Ascending aorta (tissue), 2 donors: ENCODE measurements at regions not wholly inside any gene's neighbourhood (a gene's known extent, or its start where the extent isn't known, plus 50 kb on each side); places are given as distances from the start of the nearest gene placed in this dataset.
A peak's percentile ranks its signal among the peaks of the same experiment; 100 is the strongest.

Experiments
- DNase-seq, 2 donors: peaks; one replicate each; pipeline ENCODE4 v3.0.0-alpha.2; 2019; ENCODE audit warnings: low spot score in 2 of 2
- H3K27ac ChIP-seq, 2 donors: fragments of 200-600 bp; sonication (generic); one replicate each; pipeline ENCODE4 v1.5.1; 2016 to 2017; ENCODE audit warnings: mild to moderate bottlenecking in 1 of 2
- H3K27me3 ChIP-seq: fragments of 200-600 bp; sonication (generic); one replicate; pipeline ENCODE4 v1.5.1; 2017
- H3K36me3 ChIP-seq, 2 donors: fragments of 200-600 bp; sonication (generic); one replicate each; pipeline ENCODE4 v1.5.1; 2016
- H3K4me1 ChIP-seq, 2 donors: fragments of 200-600 bp; sonication (generic); one replicate each; pipeline ENCODE4 v1.5.1; 2016 to 2017; ENCODE audit warnings: mild to moderate bottlenecking in 1 of 2
- H3K4me3 ChIP-seq, 2 donors: fragments of 200-600 bp; sonication (generic); one replicate each; pipeline ENCODE4 v1.5.1; 2016 to 2017; ENCODE audit warnings: mild to moderate bottlenecking in 1 of 2
- H3K9me3 ChIP-seq, 2 donors: fragments of 200-600 bp; sonication (generic); one replicate each; pipeline ENCODE4 v1.5.1; 2016
- intact Hi-C: fragments of 100-400 bp; cut with DNase I; formaldehyde crosslinking; loops from one replicate; pipeline ENCODE4 v1.15.1; 2023
- TF ChIP-seq, protein P1 (sequence below), 3 experiments: fragments of 200-600 bp in 2 of 3; fragments of 450-650 bp in 1 of 3; sonication (generic) in 2 of 3; IDR thresholded peaks; one replicate each; pipeline ENCODE4 v1.5.1; 2016 to 2019; ENCODE audit warnings: antibody characterized with exemption in 3 of 3, mild to moderate bottlenecking in 1 of 3, moderate library complexity in 1 of 3

DNA sequence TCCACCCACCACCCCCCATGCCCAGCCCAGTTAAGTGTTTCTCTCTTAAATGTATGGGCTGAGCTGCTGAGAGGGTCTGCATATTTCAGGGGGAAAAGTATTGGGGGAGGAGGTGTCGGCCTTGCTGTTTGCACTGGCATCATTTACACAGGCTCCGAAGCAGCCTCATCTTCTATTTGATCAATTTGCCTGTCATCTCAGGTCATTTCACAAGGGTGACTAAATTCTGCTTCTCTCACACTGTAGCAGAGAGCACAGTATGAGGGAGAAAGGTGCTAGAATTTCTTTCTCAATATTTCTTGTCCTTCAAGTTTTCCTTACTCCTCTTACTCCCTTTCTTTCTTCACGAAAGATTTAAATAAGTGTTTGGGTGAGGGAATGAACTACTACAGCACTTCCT, 135.9 kb downstream of the AACS start:
- TF ChIP-seq, protein P1, sequence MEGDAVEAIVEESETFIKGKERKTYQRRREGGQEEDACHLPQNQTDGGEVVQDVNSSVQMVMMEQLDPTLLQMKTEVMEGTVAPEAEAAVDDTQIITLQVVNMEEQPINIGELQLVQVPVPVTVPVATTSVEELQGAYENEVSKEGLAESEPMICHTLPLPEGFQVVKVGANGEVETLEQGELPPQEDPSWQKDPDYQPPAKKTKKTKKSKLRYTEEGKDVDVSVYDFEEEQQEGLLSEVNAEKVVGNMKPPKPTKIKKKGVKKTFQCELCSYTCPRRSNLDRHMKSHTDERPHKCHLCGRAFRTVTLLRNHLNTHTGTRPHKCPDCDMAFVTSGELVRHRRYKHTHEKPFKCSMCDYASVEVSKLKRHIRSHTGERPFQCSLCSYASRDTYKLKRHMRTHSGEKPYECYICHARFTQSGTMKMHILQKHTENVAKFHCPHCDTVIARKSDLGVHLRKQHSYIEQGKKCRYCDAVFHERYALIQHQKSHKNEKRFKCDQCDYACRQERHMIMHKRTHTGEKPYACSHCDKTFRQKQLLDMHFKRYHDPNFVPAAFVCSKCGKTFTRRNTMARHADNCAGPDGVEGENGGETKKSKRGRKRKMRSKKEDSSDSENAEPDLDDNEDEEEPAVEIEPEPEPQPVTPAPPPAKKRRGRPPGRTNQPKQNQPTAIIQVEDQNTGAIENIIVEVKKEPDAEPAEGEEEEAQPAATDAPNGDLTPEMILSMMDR (IDR thresholded peaks at IDR 0.05): no peak
- H3K27me3 ChIP-seq: no peaks in the 10 kb centered on the region

DNA sequence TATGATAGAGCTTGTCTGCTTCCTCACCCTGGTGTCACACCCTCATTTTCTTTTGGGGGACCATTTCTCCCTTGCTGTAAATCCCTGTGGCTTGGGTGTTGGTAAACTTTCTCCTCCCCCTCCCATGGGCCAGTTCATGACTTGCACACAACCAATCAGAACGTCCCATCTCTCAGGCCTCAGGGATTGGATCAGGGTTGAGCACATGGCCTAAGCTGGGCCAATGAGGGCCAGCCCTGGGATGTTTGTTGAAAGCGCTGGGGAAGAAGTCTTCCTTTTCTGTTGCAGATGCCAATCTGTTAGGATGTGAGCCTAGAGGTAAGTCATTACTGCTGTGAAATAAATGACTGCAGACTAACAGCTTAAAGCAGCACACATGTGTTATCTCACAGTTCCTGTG, 136.7 kb downstream of the AACS start:
- DNase-seq: no peak
- intact Hi-C loops: no loop called here
- TF ChIP-seq, protein P1 (IDR thresholded peaks at IDR 0.05): no peak
- Histone ChIP-seq H3K36me3 (no peaks in the 10 kb centered on the region), H3K27me3 (no peaks in the 10 kb centered on the region), H3K9me3 (peaks cover 0 to 5% of the 10 kb centered on the region in 2 donors), H3K4me1 (no peaks in the 10 kb centered on the region), H3K4me3 (no peak overlapping the region), H3K27ac (no peak overlapping the region)

More for the DNA sequence above, 135.9 kb downstream of the AACS start:
- DNase-seq: no peak
- H3K9me3 ChIP-seq: peaks cover 0 to 5% of the 10 kb centered on the region in 2 donors
- H3K4me1 ChIP-seq: no peaks in the 10 kb centered on the region
- no peak overlapping the region for H3K4me3 ChIP-seq
- intact Hi-C loops: no loop called here
- H3K36me3 ChIP-seq: no peaks in the 10 kb centered on the region
- H3K27ac ChIP-seq: no peak overlapping the region

DNA sequence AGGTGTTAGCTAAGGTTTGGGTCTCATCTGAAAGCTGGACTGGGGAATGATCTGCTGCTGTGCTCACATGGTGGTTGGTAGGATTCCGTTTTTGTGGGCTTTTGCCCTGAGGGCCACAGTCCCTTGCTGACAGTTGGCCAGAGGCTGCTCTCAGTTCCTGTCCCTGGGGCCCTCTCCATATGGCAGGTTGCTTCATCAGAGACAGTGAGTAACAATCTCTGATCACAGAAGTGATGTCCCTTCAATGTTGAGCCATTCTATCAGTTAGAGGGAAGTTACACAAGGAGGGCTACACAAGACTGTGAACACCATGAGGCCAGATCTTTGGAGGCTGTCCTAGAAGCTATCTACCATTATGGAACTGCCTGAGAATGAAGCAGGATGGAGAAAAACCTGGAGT, 137.2 kb downstream of the AACS start:
- no peaks in the 10 kb centered on the region for H3K36me3 ChIP-seq
- no peak overlapping the region for H3K4me3 ChIP-seq
- H3K4me1 ChIP-seq: no peaks in the 10 kb centered on the region
- H3K9me3 ChIP-seq: peaks cover 0 to 5% of the 10 kb centered on the region in 2 donors
- DNase-seq: no peak
- intact Hi-C loops: no loop called here
- TF ChIP-seq, protein P1 (IDR thresholded peaks at IDR 0.05): no peak
- no peak overlapping the region for H3K27ac ChIP-seq
- H3K27me3 ChIP-seq: no peaks in the 10 kb centered on the region

DNA sequence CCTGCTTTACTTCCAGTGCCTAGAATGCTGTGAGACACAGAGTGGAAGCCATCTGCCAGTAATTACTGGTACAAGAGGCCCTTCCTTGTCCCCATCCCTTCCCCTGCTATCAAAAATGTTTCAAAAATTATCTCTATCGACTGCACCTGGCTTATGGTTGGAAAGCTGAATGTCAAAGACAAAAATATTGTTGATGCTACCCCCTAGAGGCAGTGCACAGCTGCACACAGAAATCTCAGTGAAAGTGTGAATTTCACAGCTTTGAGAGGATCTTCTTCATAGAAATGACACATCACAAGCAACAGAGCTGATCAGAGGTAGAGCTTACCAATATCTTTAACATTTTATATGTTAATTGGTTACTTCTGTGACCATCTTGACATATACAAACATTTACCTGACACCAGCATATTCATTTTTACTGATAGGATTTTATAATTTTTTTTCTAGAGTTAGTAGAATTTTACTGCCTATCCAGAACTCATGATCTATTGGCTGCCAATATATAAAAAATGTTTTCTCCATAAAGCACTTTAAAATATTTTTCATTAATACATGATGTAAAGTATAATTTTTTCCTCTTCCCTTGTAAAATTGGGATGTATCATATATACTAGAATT, 138.0 kb downstream of the AACS start:
- no peak overlapping the region for H3K27ac ChIP-seq
- intact Hi-C loops: no loop called here
- no peak for DNase-seq
- H3K9me3 ChIP-seq: peaks cover 0 to 5% of the 10 kb centered on the region in 2 donors
- H3K27me3 ChIP-seq: no peaks in the 10 kb centered on the region
- TF ChIP-seq, protein P1 (IDR thresholded peaks at IDR 0.05): peak in 1 of 3 experiments; percentile 26
- no peaks in the 10 kb centered on the region for H3K36me3 ChIP-seq
- H3K4me3 ChIP-seq: no peak overlapping the region
- H3K4me1 ChIP-seq: no peaks in the 10 kb centered on the region

DNA sequence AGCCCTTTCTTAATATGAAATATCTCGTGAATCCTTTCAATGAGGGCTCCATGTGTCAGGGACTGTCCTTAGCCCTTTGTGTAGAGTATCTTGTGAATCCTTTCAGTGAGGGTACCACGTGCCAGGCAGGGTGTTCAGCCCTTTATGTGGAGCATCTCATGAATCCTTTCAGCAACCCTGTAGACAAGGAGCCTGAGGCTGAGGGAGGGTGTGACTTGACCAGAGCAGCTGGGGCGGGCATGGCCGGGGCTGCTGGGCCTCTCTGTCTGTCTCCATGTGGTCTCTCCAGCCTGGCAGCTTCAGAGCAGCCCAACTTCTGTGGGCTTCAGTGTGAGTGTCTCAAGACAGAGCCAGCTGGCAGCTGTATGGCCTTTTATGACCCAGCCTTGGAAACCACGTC, 140.2 kb downstream of the AACS start:
- DNase-seq: no peak
- Histone ChIP-seq H3K4me3 (no peak overlapping the region), H3K27me3 (no peaks in the 10 kb centered on the region), H3K9me3 (peaks cover 0 to 5% of the 10 kb centered on the region in 2 donors), H3K36me3 (no peaks in the 10 kb centered on the region), H3K4me1 (no peaks in the 10 kb centered on the region), H3K27ac (no peak overlapping the region)
- TF ChIP-seq, protein P1 (IDR thresholded peaks at IDR 0.05): no peak
- intact Hi-C loops: no loop called here

DNA sequence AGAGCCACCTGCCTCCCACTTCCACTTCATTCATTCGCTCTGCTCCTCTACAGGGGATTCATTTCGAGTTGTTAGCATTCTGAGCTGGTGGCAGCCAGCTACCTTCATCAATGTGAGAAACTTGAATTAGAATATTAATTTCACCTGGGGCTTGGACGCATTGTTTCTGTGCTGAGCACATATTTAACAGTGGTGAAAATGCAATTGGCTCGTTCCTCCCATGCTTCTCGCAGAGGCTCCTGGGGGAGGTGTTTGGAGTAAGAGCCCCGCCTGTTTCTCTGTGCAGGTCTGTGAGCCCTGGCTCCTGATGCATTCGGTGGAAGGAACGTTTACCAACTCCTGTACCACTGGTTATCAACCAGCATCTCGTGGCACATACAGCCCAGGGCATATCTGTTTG, 141.5 kb downstream of the AACS start:
- Histone ChIP-seq H3K27me3 (no peaks in the 10 kb centered on the region), H3K4me3 (no peak overlapping the region), H3K27ac (no peak overlapping the region), H3K4me1 (no peaks in the 10 kb centered on the region), H3K9me3 (peaks cover 0 to 5% of the 10 kb centered on the region in 2 donors), H3K36me3 (no peaks in the 10 kb centered on the region)
- intact Hi-C loops: no loop called here
- TF ChIP-seq, protein P1 (IDR thresholded peaks at IDR 0.05): no peak
- no peak for DNase-seq
